ENCODE measurements at regions not wholly inside any gene's neighbourhood (a gene's known extent, or its start where the extent isn't known, plus 50 kb on each side); places are given as distances from the start of the nearest gene placed in this dataset.
"Not testable (repeated sequence)": the region's sequence is repeated elsewhere in the genome, so short reads cannot be mapped to it uniquely, and the experiment has no call there.

- DNase-seq (no peak), ATAC-seq (no peak)
- Histone ChIP-seq H3K27ac (no peak overlapping the region), H3K36me3 (no peaks in the 10 kb centered on the region), H3K27me3 (no peaks in the 10 kb centered on the region), H3K4me1 (no peaks in the 10 kb centered on the region), H3K4me3 (no peak overlapping the region), H3K9me3 (peaks cover 10% of the 10 kb centered on the region)
- intact Hi-C loops (cut with DNase I), result no loop called here
- TF ChIP-seq CTCF (IDR thresholded peaks at IDR 0.05), result no peak
Observed at GRCh38 chr14:104401785-104402184, 177.8 kb upstream of the C14orf180 start.

- DNase-seq; H3K27ac ChIP-seq; intact Hi-C loops (cut with DNase I); H3K9me3 ChIP-seq; H3K4me3 ChIP-seq; H3K27me3 ChIP-seq; ATAC-seq; H3K36me3 ChIP-seq; H3K4me1 ChIP-seq: not testable (repeated sequence)
Observed at GRCh38 chr14:104402303-104402702, 177.3 kb upstream of the C14orf180 start.

- H3K4me3 ChIP-seq, result no peak overlapping the region
- no peak for TF ChIP-seq CTCF (IDR thresholded peaks at IDR 0.05)
- H3K27ac ChIP-seq, result no peak overlapping the region
- H3K27me3 ChIP-seq, result no peaks in the 10 kb centered on the region
- no peaks in the 10 kb centered on the region for H3K36me3 ChIP-seq
- DNase-seq (peak; percentile 51), ATAC-seq (peak; percentile 33)
- no peaks in the 10 kb centered on the region for H3K4me1 ChIP-seq
- no peaks in the 10 kb centered on the region for H3K9me3 ChIP-seq
- intact Hi-C loops (cut with DNase I), result no loop called here
Observed at GRCh38 chr14:104403421-104404220, 175.9 kb upstream of the C14orf180 start.

- Histone ChIP-seq H3K27ac (no peak overlapping the region), H3K4me3 (no peak overlapping the region), H3K27me3 (no peaks in the 10 kb centered on the region), H3K4me1 (no peaks in the 10 kb centered on the region), H3K9me3 (peaks cover 7% of the 10 kb centered on the region), H3K36me3 (no peaks in the 10 kb centered on the region)
- DNase-seq (no peak), ATAC-seq (no peak)
- intact Hi-C loops (cut with DNase I), result no loop called here
- no peak for TF ChIP-seq CTCF (IDR thresholded peaks at IDR 0.05)
Observed at GRCh38 chr14:104404922-104405321, 174.6 kb upstream of the C14orf180 start.

- intact Hi-C loops (cut with DNase I), result no loop called here
- H3K9me3 ChIP-seq, result peaks cover 7% of the 10 kb centered on the region
- no peaks in the 10 kb centered on the region for H3K4me1 ChIP-seq
- no peaks in the 10 kb centered on the region for H3K27me3 ChIP-seq
- ATAC-seq, result peak; percentile 26
- H3K36me3 ChIP-seq, result no peaks in the 10 kb centered on the region
- H3K4me3 ChIP-seq, result no peak overlapping the region
- DNase-seq, result no peak
- no peak overlapping the region for H3K27ac ChIP-seq
- no peak for TF ChIP-seq CTCF (IDR thresholded peaks at IDR 0.05)
Observed at GRCh38 chr14:104405360-104406226, 174.0 kb upstream of the C14orf180 start.

- TF ChIP-seq CTCF (IDR thresholded peaks at IDR 0.05), result no peak
- Histone ChIP-seq H3K4me1 (no peaks in the 10 kb centered on the region), H3K4me3 (no peak overlapping the region), H3K36me3 (no peaks in the 10 kb centered on the region), H3K9me3 (peaks cover 7% of the 10 kb centered on the region), H3K27me3 (no peaks in the 10 kb centered on the region), H3K27ac (no peak overlapping the region)
- intact Hi-C loops (cut with DNase I), result no loop called here
- DNase-seq (no peak), ATAC-seq (no peak)
Observed at GRCh38 chr14:104406831-104407230, 172.7 kb upstream of the C14orf180 start.
